ENCODE measurements at regions not wholly inside any gene's neighbourhood (a gene's known extent, or its start where the extent isn't known, plus 50 kb on each side); places are given as distances from the start of the nearest gene placed in this dataset.

GRCh38 chr15:87667643-87668042, 588.9 kb downstream of the NTRK3 start:
- Histone ChIP-seq H3K4me1 (no peaks in the 10 kb centered on the region), H3K4me3 (no peak overlapping the region), H3K27me3 (no peaks in the 10 kb centered on the region), H3K27ac (no peak overlapping the region), H3K36me3 (no peaks in the 10 kb centered on the region), H3K9me3 (no peaks in the 10 kb centered on the region)
- intact Hi-C loops (cut with DNase I; ENCODE audit: low total_unique reads): no loop called here
- no peak for ATAC-seq
- no peak for TF ChIP-seq POLR2A (IDR thresholded peaks at IDR 0.05)
- TF ChIP-seq, protein P1, sequence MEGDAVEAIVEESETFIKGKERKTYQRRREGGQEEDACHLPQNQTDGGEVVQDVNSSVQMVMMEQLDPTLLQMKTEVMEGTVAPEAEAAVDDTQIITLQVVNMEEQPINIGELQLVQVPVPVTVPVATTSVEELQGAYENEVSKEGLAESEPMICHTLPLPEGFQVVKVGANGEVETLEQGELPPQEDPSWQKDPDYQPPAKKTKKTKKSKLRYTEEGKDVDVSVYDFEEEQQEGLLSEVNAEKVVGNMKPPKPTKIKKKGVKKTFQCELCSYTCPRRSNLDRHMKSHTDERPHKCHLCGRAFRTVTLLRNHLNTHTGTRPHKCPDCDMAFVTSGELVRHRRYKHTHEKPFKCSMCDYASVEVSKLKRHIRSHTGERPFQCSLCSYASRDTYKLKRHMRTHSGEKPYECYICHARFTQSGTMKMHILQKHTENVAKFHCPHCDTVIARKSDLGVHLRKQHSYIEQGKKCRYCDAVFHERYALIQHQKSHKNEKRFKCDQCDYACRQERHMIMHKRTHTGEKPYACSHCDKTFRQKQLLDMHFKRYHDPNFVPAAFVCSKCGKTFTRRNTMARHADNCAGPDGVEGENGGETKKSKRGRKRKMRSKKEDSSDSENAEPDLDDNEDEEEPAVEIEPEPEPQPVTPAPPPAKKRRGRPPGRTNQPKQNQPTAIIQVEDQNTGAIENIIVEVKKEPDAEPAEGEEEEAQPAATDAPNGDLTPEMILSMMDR (IDR thresholded peaks at IDR 0.05 in 4 of 5, conservative IDR thresholded peaks at IDR 0.05 in 1 of 5): no peak
- DNase-seq: no peak
- in situ Hi-C loops (cut with MboI; ENCODE audit: low sequenced_read_pairs in 4 of 4): loop anchor here in 1 of 4 donors (25.0 kb wide), 1 partner anchor 570 kb away; no protein-coding TSS in a partner anchor

- Histone ChIP-seq H3K27ac (no peak overlapping the region), H3K27me3 (no peaks in the 10 kb centered on the region), H3K36me3 (no peaks in the 10 kb centered on the region), H3K4me1 (no peaks in the 10 kb centered on the region), H3K4me3 (no peak overlapping the region), H3K9me3 (no peaks in the 10 kb centered on the region)
- ATAC-seq (no peak), DNase-seq (no peak)
- in situ Hi-C loops (cut with MboI; ENCODE audit: low sequenced_read_pairs in 4 of 4): loop anchor here in 1 of 4 donors (25.0 kb wide), 1 partner anchor 575 kb away; no protein-coding TSS in a partner anchor
- intact Hi-C loops (cut with DNase I; ENCODE audit: low total_unique reads): no loop called here
- TF ChIP-seq POLR2A (IDR thresholded peaks at IDR 0.05): no peak
- TF ChIP-seq, protein P1 (IDR thresholded peaks at IDR 0.05 in 4 of 5, conservative IDR thresholded peaks at IDR 0.05 in 1 of 5): no peak
These were observed 594.0 kb downstream of the NTRK3 start for GRCh38 chr15:87662575-87662974.

DNA sequence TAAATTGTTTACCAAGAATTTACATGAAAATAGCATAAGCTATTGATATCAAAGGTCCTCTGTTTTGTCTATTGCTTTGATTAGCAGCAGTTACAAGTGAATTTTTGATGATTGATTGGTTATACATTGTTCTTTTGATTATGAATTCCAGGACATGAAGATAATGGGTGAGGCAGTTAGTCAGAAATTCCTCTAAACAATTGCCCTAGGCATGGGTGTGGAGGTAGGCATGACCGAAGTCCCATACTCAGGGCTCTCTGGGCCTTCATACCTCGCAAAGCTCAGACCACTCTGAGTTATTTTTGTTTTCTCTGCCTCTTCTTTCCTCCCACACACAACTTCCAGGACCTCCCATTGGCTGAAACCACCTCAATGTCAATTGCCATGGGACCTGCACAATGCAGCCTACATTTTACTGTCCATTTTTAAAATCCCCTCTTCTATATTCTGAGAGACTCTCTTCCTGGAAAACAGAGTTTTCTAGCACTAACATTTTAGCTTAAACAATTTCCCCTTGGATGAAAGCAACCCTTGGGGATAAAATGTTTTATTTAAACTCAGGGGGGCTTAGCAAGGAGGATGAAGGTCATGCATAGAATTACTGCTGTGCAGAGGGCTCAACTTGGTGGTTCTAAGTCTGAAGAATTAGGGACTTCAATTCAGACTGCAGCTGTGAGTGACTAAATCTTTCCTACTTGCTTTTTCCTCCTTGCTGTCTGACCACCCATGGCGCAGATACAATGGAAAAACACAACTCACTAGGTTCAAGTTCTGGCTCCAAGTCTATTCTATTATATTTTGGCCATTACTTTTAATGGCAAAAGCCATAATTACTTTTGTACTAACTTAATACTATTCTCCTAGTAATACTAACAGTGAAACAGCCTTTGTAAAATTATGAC, 594.8 kb downstream of the NTRK3 start:
- no peak overlapping the region for H3K4me3 ChIP-seq
- TF ChIP-seq POLR2A (IDR thresholded peaks at IDR 0.05): no peak
- TF ChIP-seq, protein P1 (IDR thresholded peaks at IDR 0.05 in 4 of 5, conservative IDR thresholded peaks at IDR 0.05 in 1 of 5): no peak
- H3K27ac ChIP-seq: no peak overlapping the region
- no peaks in the 10 kb centered on the region for H3K4me1 ChIP-seq
- no peaks in the 10 kb centered on the region for H3K27me3 ChIP-seq
- DNase-seq (no peak), ATAC-seq (no peak)
- no peaks in the 10 kb centered on the region for H3K36me3 ChIP-seq
- intact Hi-C loops (cut with DNase I; ENCODE audit: low total_unique reads) (no loop called here), in situ Hi-C loops (cut with MboI; ENCODE audit: low sequenced_read_pairs in 4 of 4) (loop anchor here in 1 of 4 donors (25.0 kb wide), 1 partner anchor 576 kb away; no protein-coding TSS in a partner anchor)
- no peaks in the 10 kb centered on the region for H3K9me3 ChIP-seq

DNA sequence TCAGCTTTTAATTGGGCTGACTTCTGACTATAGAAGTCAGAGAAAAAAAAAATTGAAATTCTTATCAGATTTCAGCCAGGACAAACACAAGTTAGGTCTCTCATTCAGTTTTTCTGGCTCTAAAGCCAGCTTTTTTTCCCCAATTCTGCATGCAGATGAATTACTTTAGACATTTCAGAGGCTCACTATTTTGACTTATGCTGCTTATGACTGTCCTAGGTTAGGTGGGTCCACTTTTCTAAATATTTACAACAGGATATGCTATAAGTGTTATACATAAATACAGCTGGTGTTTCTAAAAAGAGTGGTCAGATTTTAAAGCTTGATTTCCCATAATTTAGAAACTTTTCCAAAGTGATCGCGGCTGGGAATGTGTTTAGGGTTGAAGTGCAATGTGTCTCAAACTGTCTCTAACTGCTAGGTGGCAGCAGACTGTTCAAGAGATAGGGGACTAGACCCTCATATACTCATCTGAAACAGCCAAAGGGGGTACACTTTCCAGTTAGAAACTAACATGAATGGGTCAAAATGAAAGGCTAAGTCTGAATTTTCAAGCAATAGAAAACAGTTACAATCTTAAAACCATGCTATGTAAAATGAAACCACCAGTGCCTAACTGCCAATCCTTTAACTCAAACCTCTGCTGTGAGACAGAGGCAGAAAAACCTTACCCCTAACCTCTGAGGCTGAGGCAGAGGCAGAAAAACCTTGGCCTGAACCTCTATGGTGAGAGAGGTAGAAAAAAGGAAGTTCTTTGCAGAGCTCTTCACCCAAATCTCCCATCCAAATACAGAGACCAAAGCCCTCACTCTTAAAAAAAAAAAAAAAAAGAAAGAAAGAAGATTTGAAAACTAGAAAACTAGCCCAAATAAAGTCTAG, 596.0 kb downstream of the NTRK3 start:
- no peaks in the 10 kb centered on the region for H3K36me3 ChIP-seq
- no peaks in the 10 kb centered on the region for H3K27me3 ChIP-seq
- DNase-seq (no peak), ATAC-seq (no peak)
- intact Hi-C loops (cut with DNase I; ENCODE audit: low total_unique reads) (no loop called here), in situ Hi-C loops (cut with MboI; ENCODE audit: low sequenced_read_pairs in 4 of 4) (loop anchor here in 1 of 4 donors (25.0 kb wide), 1 partner anchor 577 kb away; no protein-coding TSS in a partner anchor)
- H3K4me3 ChIP-seq: no peak overlapping the region
- no peaks in the 10 kb centered on the region for H3K4me1 ChIP-seq
- H3K9me3 ChIP-seq: no peaks in the 10 kb centered on the region
- no peak for TF ChIP-seq POLR2A (IDR thresholded peaks at IDR 0.05)
- TF ChIP-seq, protein P1 (IDR thresholded peaks at IDR 0.05 in 4 of 5, conservative IDR thresholded peaks at IDR 0.05 in 1 of 5): no peak
- no peak overlapping the region for H3K27ac ChIP-seq
